HPDE6-E6E7 (cell line): ENCODE measurements at regions not wholly inside any gene's neighbourhood (a gene's known extent, or its start where the extent isn't known, plus 50 kb on each side); places are given as distances from the start of the nearest gene placed in this dataset.
A peak's percentile ranks its signal among the peaks of the same experiment; 100 is the strongest.

Experiments
- DNase-seq: peaks from one replicate; pipeline ENCODE4 v3.0.0; 2011; ENCODE audit warnings: missing footprints; ENCODE audit errors: extremely low spot score

GRCh38 chr7:46369933-46370654 is 449.0 kb upstream of the IGFBP3 start:
- DNase-seq, result no peak

- DNase-seq, result no peak
Measured at GRCh38 chr7:46368871-46369270, 447.8 kb upstream of the IGFBP3 start.

GRCh38 chr7:46366526-46366925 is 445.5 kb upstream of the IGFBP3 start:
- no peak for DNase-seq

DNA sequence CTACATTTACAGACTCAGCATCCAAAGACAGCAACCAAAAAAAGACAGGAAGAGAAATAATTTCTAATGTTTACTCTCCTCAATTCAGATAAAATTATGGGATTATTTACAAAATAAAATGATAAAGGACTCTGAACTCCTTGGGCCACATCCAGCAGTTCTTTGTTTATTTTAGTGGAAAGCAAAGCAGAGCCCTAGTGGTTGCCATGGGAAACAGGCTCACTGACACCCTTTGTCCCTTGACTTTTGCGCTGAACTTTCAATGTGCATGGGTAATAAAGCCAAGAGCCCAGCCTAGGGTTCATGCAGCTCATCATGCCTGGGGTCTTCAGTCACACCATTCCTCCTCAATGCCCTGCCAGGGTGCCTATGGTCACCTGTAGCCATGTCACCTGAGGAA is 442.6 kb upstream of the IGFBP3 start:
- DNase-seq, result no peak

- DNase-seq, result no peak
Measured at GRCh38 chr7:46360811-46361210, 439.7 kb upstream of the IGFBP3 start.

- DNase-seq, result no peak
Measured at GRCh38 chr7:46360296-46360695, 439.2 kb upstream of the IGFBP3 start.

DNA sequence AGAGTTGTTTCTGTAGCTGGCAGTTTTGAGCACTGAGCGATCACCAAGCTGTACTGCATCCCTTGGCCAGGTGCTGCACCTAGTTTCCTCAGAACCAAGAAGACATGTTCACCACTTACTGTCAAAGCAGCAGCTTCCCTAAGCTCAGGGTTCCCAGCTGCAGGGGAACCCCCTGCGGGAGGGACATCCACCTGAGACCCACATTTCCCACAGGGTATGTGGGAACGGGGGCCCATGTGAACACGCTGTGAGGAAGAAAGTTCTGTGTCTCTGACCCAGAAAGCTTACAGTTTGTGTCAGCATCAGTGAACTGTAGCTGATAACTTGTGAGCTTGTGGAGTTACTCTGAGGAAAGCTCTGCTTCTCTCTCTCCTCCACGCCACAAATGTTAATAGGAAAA is 436.8 kb upstream of the IGFBP3 start:
- no peak for DNase-seq

DNA sequence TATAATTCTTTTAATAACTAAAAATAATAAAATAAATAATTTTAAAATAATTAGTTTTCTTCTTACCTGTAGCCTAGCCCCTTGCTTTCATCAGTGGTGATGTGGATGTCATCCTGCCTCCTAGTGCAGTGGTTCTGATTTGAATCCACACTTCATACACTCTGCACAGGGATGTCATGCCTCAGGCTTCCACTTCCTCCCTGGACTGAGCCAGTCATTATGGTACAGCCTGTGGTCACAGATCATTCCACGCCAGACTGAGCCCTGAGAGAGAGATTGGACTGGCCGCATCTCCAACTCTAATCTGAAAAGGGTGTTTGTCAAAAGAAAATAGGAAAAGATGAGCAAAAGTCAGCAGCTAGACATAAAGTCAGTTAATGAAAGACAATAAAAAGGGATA is 436.2 kb upstream of the IGFBP3 start:
- no peak for DNase-seq

DNA sequence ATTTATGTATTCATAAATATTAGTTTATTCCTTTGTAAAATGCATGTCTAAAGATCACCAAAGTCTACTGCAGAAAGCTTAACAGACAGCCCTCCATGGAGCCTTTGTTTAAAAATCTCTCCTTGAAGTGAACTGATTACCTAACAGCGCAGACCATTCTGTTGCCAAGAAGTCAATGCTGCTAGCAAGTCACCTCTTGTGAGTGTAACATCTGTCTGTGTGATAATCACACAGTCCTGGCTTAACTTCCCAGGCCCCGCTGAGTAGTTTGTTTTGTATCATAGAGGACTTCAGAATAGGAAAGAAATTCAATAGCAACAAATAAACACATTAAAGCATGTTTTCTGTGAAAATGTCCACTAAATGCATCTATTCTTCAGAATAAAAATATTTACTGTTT is 435.3 kb upstream of the IGFBP3 start:
- no peak for DNase-seq

- no peak for DNase-seq
Measured at GRCh38 chr7:46355331-46355730, 434.3 kb upstream of the IGFBP3 start.

DNA sequence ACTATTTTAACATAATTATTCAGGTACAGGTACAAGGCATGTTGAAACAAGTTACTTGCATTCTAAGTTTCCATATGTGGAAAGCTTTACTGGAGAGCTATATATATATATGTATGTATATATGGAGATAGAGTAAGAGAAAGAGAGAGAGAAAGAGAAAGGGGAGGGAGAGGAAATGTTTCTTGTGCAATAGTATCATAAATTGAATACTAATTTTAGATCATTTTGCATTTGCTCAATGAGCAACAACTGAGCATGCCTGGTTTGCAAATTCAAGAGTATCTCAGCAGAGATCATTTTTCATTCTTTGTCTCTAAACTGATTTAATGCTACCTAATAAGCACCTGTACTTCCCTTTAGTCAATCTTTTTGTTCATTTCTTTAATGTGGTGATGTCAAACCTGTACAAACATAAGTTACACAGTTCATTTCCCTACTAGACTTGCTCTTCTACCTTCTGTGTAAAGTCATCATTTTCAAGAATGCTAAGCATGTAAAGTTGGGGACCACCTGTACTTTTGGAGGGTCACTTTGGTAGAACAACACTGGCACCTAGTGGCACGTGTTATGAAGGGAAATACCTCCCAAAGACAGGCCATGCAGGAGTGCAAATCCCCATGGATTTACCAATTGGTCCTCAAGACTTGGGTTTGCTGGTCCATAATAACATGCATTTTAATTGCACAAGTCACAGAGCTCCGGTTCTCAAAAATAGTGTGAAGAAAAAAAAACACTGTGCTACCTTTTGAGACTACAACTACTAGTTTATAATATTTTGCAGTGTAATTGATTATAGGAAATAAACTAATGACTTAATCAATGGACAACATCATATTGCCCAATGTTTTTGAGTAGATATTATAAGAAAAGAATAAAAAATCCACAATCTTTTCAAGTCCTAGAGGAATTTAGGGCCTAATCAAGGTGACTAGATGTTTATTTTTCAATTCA is 431.2 kb upstream of the IGFBP3 start:
- DNase-seq, result peak; percentile 63

GRCh38 chr7:46349490-46349889 is 428.4 kb upstream of the IGFBP3 start:
- no peak for DNase-seq

GRCh38 chr7:46344533-46344932 is 423.5 kb upstream of the IGFBP3 start:
- no peak for DNase-seq

DNA sequence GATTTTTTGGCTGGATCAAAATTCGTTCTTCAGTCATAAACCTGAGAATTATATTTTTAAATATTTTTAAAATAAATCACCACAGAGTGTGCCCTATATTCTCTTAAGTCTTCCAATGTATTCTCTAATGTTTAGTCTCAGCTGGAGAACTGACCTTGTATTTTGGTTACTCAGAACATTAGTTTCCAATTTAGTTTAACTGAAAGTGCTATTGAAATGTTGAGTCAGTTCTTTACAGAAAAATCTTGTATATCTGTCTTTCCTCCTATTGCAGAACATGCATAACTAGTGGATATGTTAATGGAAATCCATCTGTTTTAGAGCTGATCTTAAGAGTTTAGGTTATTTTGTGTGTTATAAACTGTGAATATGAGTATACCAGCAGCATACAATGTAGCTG is 422.7 kb upstream of the IGFBP3 start:
- DNase-seq, result no peak

GRCh38 chr7:46322937-46323336 is 401.9 kb upstream of the IGFBP3 start:
- no peak for DNase-seq

DNA sequence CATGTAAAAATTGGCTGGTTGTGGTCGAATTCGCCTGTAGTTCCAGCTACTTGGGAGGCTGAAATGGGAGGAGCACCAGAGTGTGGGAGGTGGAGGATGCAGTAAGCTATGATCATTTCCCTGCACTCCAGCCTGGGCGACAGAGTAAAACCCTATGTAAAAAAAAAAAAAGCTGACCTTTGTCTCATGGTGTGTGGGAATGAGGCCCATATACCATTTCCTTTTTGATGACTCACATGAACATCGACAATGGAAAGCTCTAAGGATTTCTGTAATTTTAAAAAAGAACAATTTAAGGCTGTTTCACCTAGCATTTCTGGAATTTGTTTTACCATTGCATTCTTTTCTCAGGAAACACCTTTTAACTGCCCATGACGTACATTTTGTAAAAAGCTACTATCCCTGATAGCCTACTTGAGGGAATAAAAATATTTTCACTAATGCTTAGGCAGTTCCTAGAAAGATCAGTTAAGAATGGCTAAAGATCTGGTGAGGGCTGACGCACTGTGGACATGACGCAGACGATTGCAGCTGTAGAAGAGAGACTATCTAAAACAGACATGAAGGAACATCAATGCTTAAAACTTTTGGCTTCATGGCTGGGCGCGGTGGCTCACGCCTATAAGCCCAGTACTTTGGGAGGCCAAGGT is 400.6 kb upstream of the IGFBP3 start:
- no peak for DNase-seq

GRCh38 chr7:46320956-46321355 is 399.9 kb upstream of the IGFBP3 start:
- no peak for DNase-seq

GRCh38 chr7:46319841-46320240 is 398.8 kb upstream of the IGFBP3 start:
- no peak for DNase-seq

DNA sequence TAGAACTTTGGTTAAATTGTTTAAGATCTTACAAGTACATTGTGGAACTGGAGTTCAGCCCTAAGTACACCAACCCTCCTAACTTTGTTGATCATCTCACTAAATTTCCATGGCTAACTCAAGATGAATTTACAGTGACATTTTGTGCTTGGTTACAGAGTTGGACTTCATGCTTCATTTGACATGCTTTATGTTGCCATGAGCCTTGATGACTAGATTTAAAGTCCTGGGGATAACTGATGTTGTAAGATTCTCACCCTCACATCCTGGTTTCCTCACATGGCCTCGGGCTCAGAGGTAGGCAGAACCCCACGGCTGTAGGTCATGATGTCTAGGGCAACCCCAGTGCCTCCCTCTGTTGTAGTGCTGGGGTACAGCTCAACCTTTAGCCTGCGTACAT is 397.2 kb upstream of the IGFBP3 start:
- DNase-seq, result no peak

- DNase-seq, result no peak
Measured at GRCh38 chr7:46317256-46317655, 396.2 kb upstream of the IGFBP3 start.

GRCh38 chr7:46315891-46316290 is 394.8 kb upstream of the IGFBP3 start:
- DNase-seq, result peak; percentile 49

DNA sequence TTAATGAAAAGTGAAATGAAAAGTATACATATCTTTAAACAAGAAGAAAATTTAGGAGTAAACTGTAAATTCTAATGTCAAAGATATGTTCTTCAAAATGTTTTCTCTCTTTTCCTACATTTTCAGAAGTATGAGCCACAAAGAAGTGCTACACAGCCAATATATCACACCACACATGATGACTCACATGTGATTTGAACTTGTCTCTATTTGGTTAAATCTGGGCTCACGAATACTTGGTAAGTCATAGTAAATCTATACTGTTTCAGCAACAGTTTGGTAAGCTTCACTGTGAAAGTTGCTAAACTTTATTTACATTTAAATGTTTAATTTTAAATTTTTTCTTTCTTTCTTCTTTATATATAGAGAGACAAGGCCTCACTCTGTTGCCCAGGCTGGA is 380.6 kb upstream of the IGFBP3 start:
- no peak for DNase-seq

- DNase-seq, result no peak
Measured at GRCh38 chr7:46297515-46297914, 376.4 kb upstream of the IGFBP3 start.
